ENCODE measurements at regions not wholly inside any gene's neighbourhood (a gene's known extent, or its start where the extent isn't known, plus 50 kb on each side); places are given as distances from the start of the nearest gene placed in this dataset.
"Not testable (repeated sequence)": the region's sequence is repeated elsewhere in the genome, so short reads cannot be mapped to it uniquely, and the experiment has no call there.

- not testable (repeated sequence) for DNase-seq
Measured at GRCh38 chr7:159335181-159335926, 190.7 kb upstream of the VIPR2 start.

- not testable (repeated sequence) for DNase-seq
Measured at GRCh38 chr7:159332854-159333479, 188.3 kb upstream of the VIPR2 start.

GRCh38 chr7:159331462-159331861 lies 186.8 kb upstream of the VIPR2 start:
- DNase-seq = no peak

GRCh38 chr7:159329818-159330378 lies 185.2 kb upstream of the VIPR2 start:
- no peak for DNase-seq

GRCh38 chr7:159328096-159328495 lies 183.4 kb upstream of the VIPR2 start:
- no peak for DNase-seq

- no peak for DNase-seq
Measured at GRCh38 chr7:159323359-159323758, 178.7 kb upstream of the VIPR2 start.

GRCh38 chr7:159321278-159321677 lies 176.6 kb upstream of the VIPR2 start:
- DNase-seq = no peak

- DNase-seq = no peak
Measured at GRCh38 chr7:159318682-159319351, 174.2 kb upstream of the VIPR2 start.

GRCh38 chr7:159317294-159317693 lies 172.6 kb upstream of the VIPR2 start:
- no peak for DNase-seq

GRCh38 chr7:159311172-159311494 lies 166.5 kb upstream of the VIPR2 start:
- DNase-seq = no peak

GRCh38 chr7:159310457-159311171 lies 165.9 kb upstream of the VIPR2 start:
- DNase-seq = no peak

- DNase-seq = not testable (repeated sequence)
Measured at GRCh38 chr7:159309214-159309613, 164.5 kb upstream of the VIPR2 start.

- no peak for DNase-seq
Measured at GRCh38 chr7:159306012-159306411, 161.3 kb upstream of the VIPR2 start.

GRCh38 chr7:159305185-159305584 lies 160.5 kb upstream of the VIPR2 start:
- DNase-seq = not testable (repeated sequence)

- DNase-seq = not testable (repeated sequence)
Measured at GRCh38 chr7:159303510-159303909, 158.8 kb upstream of the VIPR2 start.

GRCh38 chr7:159296093-159296681 lies 151.5 kb upstream of the VIPR2 start:
- no peak for DNase-seq

GRCh38 chr7:159286487-159286886 lies 141.8 kb upstream of the VIPR2 start:
- not testable (repeated sequence) for DNase-seq

GRCh38 chr7:159281573-159281972 lies 136.9 kb upstream of the VIPR2 start:
- DNase-seq = no peak

GRCh38 chr7:159280008-159280407 lies 135.3 kb upstream of the VIPR2 start:
- DNase-seq = no peak

GRCh38 chr7:159272739-159273138 lies 128.1 kb upstream of the VIPR2 start:
- no peak for DNase-seq

- no peak for DNase-seq
Measured at GRCh38 chr7:159271781-159272180, 127.1 kb upstream of the VIPR2 start.

GRCh38 chr7:159269745-159270144 lies 125.1 kb upstream of the VIPR2 start:
- no peak for DNase-seq

- no peak for DNase-seq
Measured at GRCh38 chr7:159263430-159263829, 118.8 kb upstream of the VIPR2 start.
